ENCODE measurements at regions not wholly inside any gene's neighbourhood (a gene's known extent, or its start where the extent isn't known, plus 50 kb on each side); places are given as distances from the start of the nearest gene placed in this dataset.

DNA sequence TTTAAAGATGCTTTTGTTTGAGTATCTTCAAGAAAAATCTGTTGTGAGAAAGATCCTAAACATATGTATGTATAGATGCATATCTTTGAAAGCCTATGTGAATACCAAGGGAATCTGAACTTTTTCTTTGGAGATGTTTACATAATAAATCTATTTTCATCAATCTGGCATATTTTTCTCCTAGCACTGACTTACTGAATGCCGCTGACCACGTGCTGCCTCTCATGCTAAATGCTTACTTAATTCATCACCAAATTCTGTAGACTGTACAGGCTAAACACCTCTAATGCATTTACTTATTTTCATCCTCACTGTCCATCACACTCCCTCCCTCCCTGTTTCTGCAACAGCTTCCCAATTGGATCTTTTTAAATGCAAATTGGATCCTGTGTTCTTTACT lies 566.2 kb upstream of the WWC1 start:
- DNase-seq, result no peak
- H3K27me3 ChIP-seq, result no peaks in the 10 kb centered on the region

DNA sequence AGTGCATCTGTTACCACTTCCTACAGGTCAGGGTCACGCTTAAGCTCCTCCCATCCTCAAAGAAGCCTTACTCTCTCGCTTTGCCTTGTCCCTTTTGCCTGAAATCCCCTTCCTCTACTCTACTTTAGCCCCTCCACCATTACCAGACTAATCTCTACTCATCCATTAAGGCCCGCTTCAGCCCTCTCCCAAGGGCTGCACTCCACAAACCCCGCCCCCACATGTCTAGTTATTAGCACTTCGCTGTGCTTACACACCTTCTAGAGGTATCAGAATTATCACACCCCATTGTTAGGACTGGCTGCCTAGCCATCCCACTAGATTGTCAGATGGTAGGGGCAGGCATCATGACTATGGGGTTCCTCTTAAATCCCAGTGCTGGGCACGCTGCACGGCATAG lies 565.7 kb upstream of the WWC1 start:
- H3K4me1 ChIP-seq, result no peaks in the 10 kb centered on the region
- H3K27me3 ChIP-seq, result no peaks in the 10 kb centered on the region
- TF ChIP-seq, protein P1, sequence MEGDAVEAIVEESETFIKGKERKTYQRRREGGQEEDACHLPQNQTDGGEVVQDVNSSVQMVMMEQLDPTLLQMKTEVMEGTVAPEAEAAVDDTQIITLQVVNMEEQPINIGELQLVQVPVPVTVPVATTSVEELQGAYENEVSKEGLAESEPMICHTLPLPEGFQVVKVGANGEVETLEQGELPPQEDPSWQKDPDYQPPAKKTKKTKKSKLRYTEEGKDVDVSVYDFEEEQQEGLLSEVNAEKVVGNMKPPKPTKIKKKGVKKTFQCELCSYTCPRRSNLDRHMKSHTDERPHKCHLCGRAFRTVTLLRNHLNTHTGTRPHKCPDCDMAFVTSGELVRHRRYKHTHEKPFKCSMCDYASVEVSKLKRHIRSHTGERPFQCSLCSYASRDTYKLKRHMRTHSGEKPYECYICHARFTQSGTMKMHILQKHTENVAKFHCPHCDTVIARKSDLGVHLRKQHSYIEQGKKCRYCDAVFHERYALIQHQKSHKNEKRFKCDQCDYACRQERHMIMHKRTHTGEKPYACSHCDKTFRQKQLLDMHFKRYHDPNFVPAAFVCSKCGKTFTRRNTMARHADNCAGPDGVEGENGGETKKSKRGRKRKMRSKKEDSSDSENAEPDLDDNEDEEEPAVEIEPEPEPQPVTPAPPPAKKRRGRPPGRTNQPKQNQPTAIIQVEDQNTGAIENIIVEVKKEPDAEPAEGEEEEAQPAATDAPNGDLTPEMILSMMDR (IDR thresholded peaks at IDR 0.05; ENCODE audit: low read depth, low read length), result no peak
- no peaks in the 10 kb centered on the region for H3K36me3 ChIP-seq
- DNase-seq, result no peak
- H3K9me3 ChIP-seq, result no peaks in the 10 kb centered on the region
- H3K4me3 ChIP-seq (ENCODE audit: low read depth, low read length), result no peak overlapping the region

More for the DNA sequence above, 566.2 kb upstream of the WWC1 start:
- Histone ChIP-seq H3K9me3 (no peaks in the 10 kb centered on the region), H3K4me3 (ENCODE audit: low read depth, low read length) (no peak overlapping the region), H3K4me1 (no peaks in the 10 kb centered on the region), H3K36me3 (no peaks in the 10 kb centered on the region)
- TF ChIP-seq, protein P1 (IDR thresholded peaks at IDR 0.05; ENCODE audit: low read depth, low read length), result no peak

DNA sequence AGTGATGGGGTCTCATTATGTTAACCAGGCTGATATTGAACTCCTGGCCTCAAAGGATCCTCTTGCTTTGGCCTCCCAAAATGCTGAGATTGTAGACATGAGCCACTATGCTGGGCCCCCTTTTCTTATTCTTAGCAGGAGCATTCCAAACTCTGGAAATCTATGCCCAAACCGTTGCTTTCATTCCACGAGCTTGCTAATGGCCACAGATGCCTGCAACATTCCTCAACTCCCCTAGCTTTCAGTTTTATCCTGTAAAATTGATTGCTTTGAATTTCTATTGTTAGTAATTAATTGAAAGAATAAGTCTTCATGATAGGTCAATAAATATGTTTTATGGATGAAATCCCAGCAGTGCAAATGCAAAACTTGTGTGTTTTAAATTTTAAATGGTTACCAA lies 564.8 kb upstream of the WWC1 start:
- H3K4me1 ChIP-seq, result no peaks in the 10 kb centered on the region
- no peak for DNase-seq
- H3K27me3 ChIP-seq, result no peaks in the 10 kb centered on the region
- TF ChIP-seq, protein P1 (IDR thresholded peaks at IDR 0.05; ENCODE audit: low read depth, low read length), result no peak
- H3K36me3 ChIP-seq, result no peaks in the 10 kb centered on the region
- H3K4me3 ChIP-seq (ENCODE audit: low read depth, low read length), result no peak overlapping the region
- H3K9me3 ChIP-seq, result no peaks in the 10 kb centered on the region

DNA sequence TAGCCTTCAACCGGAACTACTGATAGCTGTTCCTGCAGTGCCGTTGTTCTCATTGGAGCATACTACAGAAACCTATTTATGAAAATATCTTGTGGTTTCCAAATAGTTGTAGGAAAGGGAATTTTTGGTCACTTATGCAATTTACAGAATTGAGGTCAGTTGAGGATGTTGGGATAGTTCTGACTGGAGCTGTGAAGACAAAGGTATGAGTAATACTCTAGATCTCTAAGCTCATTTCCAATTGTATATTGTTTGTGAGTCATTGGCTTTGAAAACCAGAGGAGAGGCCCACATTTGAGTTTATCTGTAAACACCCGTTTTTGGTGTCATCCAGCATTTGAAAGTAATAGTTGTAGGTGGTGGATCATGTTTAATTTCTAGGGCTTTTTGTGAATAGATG lies 561.3 kb upstream of the WWC1 start:
- Histone ChIP-seq H3K27me3 (no peaks in the 10 kb centered on the region), H3K9me3 (no peaks in the 10 kb centered on the region), H3K36me3 (no peaks in the 10 kb centered on the region), H3K4me1 (no peaks in the 10 kb centered on the region), H3K4me3 (ENCODE audit: low read depth, low read length) (no peak overlapping the region)
- TF ChIP-seq, protein P1 (IDR thresholded peaks at IDR 0.05; ENCODE audit: low read depth, low read length), result no peak
- DNase-seq, result no peak

DNA sequence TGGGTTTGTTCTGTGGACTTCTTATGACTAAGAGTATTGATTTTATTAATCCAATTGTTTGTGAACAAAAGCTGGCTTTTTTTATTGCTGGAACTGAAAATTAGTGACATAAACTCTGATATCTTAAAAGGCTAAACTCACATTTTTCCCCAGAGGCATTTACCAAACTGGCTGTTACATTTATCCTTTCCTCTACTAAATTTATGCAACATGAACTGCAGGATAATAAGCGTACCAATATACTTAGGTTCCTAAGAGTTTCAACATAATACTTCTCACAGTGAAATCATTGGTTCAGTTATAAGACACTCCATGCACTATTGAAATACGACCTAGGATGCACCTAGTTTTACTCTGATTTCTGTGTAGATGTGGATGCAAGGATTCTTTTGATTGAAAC lies 560.8 kb upstream of the WWC1 start:
- Histone ChIP-seq H3K4me1 (no peaks in the 10 kb centered on the region), H3K9me3 (no peaks in the 10 kb centered on the region), H3K4me3 (ENCODE audit: low read depth, low read length) (no peak overlapping the region), H3K36me3 (no peaks in the 10 kb centered on the region), H3K27me3 (no peaks in the 10 kb centered on the region)
- TF ChIP-seq, protein P1 (IDR thresholded peaks at IDR 0.05; ENCODE audit: low read depth, low read length), result no peak
- DNase-seq, result no peak

DNA sequence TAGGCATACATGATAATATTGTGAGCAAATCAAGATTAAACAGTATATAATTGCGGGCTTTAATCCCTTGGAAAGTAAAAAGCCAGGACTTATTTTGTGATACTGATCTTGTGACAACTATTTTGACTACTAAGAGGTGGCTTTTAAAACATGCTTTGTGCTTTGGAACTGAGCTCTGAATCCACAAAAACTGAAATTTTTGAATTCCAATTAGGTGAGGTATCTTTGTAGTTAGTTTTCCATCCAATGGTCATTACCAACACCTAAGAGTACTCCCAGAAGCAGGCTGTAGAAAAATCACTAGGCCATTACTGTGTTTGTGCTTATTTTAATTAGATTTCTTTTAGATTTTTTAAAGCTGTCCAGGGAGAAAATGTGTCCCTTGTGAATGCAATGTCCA lies 559.5 kb upstream of the WWC1 start:
- no peak for DNase-seq
- no peaks in the 10 kb centered on the region for H3K9me3 ChIP-seq
- no peak overlapping the region for H3K4me3 ChIP-seq (ENCODE audit: low read depth, low read length)
- no peaks in the 10 kb centered on the region for H3K4me1 ChIP-seq
- TF ChIP-seq, protein P1 (IDR thresholded peaks at IDR 0.05; ENCODE audit: low read depth, low read length), result no peak
- H3K36me3 ChIP-seq, result no peaks in the 10 kb centered on the region
- no peaks in the 10 kb centered on the region for H3K27me3 ChIP-seq

Data from BE2C (cell line).